GM12878 (cell line): ENCODE measurements at regions not wholly inside any gene's neighbourhood (a gene's known extent, or its start where the extent isn't known, plus 50 kb on each side); places are given as distances from the start of the nearest gene placed in this dataset.

Experiments used
- ATAC-seq: fragments of 200-7000 bp; cut with Tn5 transposase; 3 replicates; pipeline ENCODE4 v1.9.1; 2020; ENCODE audit warnings: mild to moderate bottlenecking, moderate library complexity
- BruUV-seq: library from RNA; stranded (reverse); fragments of 400-500 nt; replicated peaks from 2 replicates; lab custom pipeline; 2021; lab: Mats Ljungman, UMichigan
- CTCF ChIA-PET: fragments of 300-600 bp; sonication (Branson Sonifier 250); formaldehyde crosslinking; extraction: SDS; loops from one replicate; lab custom pipeline; 2021; ENCODE audit warnings: inconsistent platforms; lab: Yijun Ruan, JAX
- POLR2A ChIA-PET: fragments of 350-600 bp; formaldehyde crosslinking; extraction: SDS; loops from one replicate; lab custom pipeline; 2021; ENCODE audit warnings: inconsistent platforms; lab: Charles Lee
- RAD21 ChIA-PET: fragments of 300-600 bp; sonication (Branson Sonifier 250); formaldehyde crosslinking; loops from one replicate; lab custom pipeline; 2023; ENCODE audit warnings: antibody characterized with exemption; ENCODE audit not compliant: unreplicated experiment; lab: Charles Lee
- SMC1A ChIA-PET: fragments of 300-600 bp; sonication (Branson Sonifier 250); formaldehyde crosslinking; loops from one replicate; lab custom pipeline; 2023; ENCODE audit not compliant: unreplicated experiment, uncharacterized antibody; lab: Charles Lee
- DNase-seq: peaks from one replicate; pipeline ENCODE4 v3.0.0-alpha.2; 2011; ENCODE audit warnings: low read depth, low spot score
- FAIRE-seq: peaks from 3 replicates; lab custom pipeline; 2011; peaks lifted over from hg19 to GRCh38; lab: Jason Lieb, UNC
- H2AFZ ChIP-seq: 2 replicates; pipeline ENCODE4 v1.6.0; 2011; ENCODE audit warnings: low read depth, low read length, control low read depth; ENCODE audit not compliant: control insufficient read depth
- H3K27ac ChIP-seq: 2 replicates; pipeline ENCODE4 v1.5.1; 2011; ENCODE audit warnings: control low read depth; ENCODE audit not compliant: control insufficient read depth, insufficient read depth
- H3K27me3 ChIP-seq, 2 experiments: replicated peaks in 1 of 2; 2 replicates each; pipeline versions ENCODE4 v1.6.0 to v1.6.1; 2011; ENCODE audit warnings: low read length in 1 of 2; ENCODE audit not compliant: control insufficient read depth in 2 of 2, insufficient read depth in 2 of 2
- H3K36me3 ChIP-seq, 2 experiments: 2 replicates each; pipeline ENCODE4 v1.5.1; 2011; ENCODE audit warnings: low read length in 1 of 2; ENCODE audit not compliant: control insufficient read depth in 2 of 2, insufficient read depth in 2 of 2
- H3K4me1 ChIP-seq: 2 replicates; pipeline ENCODE4 v1.6.1; 2011; ENCODE audit warnings: mild to moderate bottlenecking, low read length, moderate library complexity, mixed read lengths; ENCODE audit not compliant: control insufficient read depth, insufficient read depth
- H3K4me2 ChIP-seq: 2 replicates; pipeline ENCODE4 v1.6.0; 2011; ENCODE audit warnings: control low read depth; ENCODE audit not compliant: control insufficient read depth, insufficient read depth
- H3K4me3 ChIP-seq: fragments of 200-600 bp; sonication (generic); 2 replicates; pipeline ENCODE4 v1.5.1; 2016
- H3K79me2 ChIP-seq: 2 replicates; pipeline ENCODE4 v1.6.0; 2011; ENCODE audit warnings: low read length; ENCODE audit not compliant: control insufficient read depth, insufficient read depth
- H3K9ac ChIP-seq: 2 replicates; pipeline ENCODE4 v1.8.0; 2011; ENCODE audit warnings: low read length, control low read depth, mixed read lengths; ENCODE audit not compliant: control insufficient read depth, insufficient read depth
- H3K9me3 ChIP-seq: replicated peaks from 3 replicates; pipeline ENCODE4 v1.5.1; 2011; ENCODE audit warnings: mild to moderate bottlenecking, low read length; ENCODE audit not compliant: control insufficient read depth, insufficient read depth
- H4K20me1 ChIP-seq: 2 replicates; pipeline ENCODE4 v1.6.0; 2011; ENCODE audit not compliant: control insufficient read depth, insufficient read depth
- BMI1 ChIP-seq: fragments of 450-650 bp; IDR thresholded peaks from 2 replicates; pipeline ENCODE4 v1.6.1; 2016; ENCODE audit warnings: mild to moderate bottlenecking, moderate library complexity, borderline replicate concordance
- CHD4 ChIP-seq: fragments of 200-600 bp; sonication (generic); IDR thresholded peaks from 2 replicates; pipeline ENCODE4 v1.6.1; 2016; ENCODE audit warnings: mild to moderate bottlenecking
- GATAD2B ChIP-seq: fragments of 450-650 bp; conservative IDR thresholded peaks from 2 replicates; pipeline ENCODE4 v1.6.1; 2017; ENCODE audit warnings: low read depth, mild to moderate bottlenecking, moderate library complexity
- HDAC6 ChIP-seq: fragments of 200-600 bp; sonication (generic); IDR thresholded peaks from one replicate; pipeline ENCODE4 v1.8.0; 2017; ENCODE audit warnings: antibody characterized with exemption; ENCODE audit not compliant: unreplicated experiment
- IKZF1 ChIP-seq: fragments of 450-650 bp; conservative IDR thresholded peaks from 2 replicates; pipeline ENCODE4 v1.6.1; 2017; ENCODE audit warnings: antibody characterized with exemption, mild to moderate bottlenecking
- MEF2A ChIP-seq: IDR thresholded peaks from 2 replicates; pipeline ENCODE4 v1.6.1; 2011; ENCODE audit warnings: low read depth, mild to moderate bottlenecking, low read length, moderate library complexity; ENCODE audit not compliant: insufficient read depth
- NR2F1 ChIP-seq: fragments of 450-650 bp; conservative IDR thresholded peaks from 2 replicates; pipeline ENCODE4 v1.6.1; 2017; ENCODE audit warnings: mild to moderate bottlenecking
- NRF1 ChIP-seq: conservative IDR thresholded peaks from 2 replicates; pipeline ENCODE4 v1.6.1; 2011; ENCODE audit warnings: mild to moderate bottlenecking, low read depth, low read length, improper control_type of control experiment
- RAD51 ChIP-seq: fragments of 450-650 bp; IDR thresholded peaks from 2 replicates; pipeline ENCODE4 v1.6.1; 2016; ENCODE audit warnings: moderate library complexity, mild to moderate bottlenecking, inconsistent platforms
- RCOR1 ChIP-seq: conservative IDR thresholded peaks from 2 replicates; pipeline ENCODE4 v1.6.1; 2012; ENCODE audit warnings: low read depth, low read length, improper control_type of control experiment
- WGBS: methylation state at CpG from one replicate; pipeline ENCODE4 v1.1.6; 2016; ENCODE audit warnings: low lambda C conversion rate; ENCODE audit not compliant: insufficient replicate concordance, insufficient coverage; ENCODE audit errors: missing lambda C conversion rate; 5-methylcytosine and 5-hydroxymethylcytosine counted together
- in situ Hi-C: fragments of 300-500 bp; cut with MboI; formaldehyde crosslinking; loops from 9 replicates; pipeline ENCODE4 v1.14.3; 2018; ENCODE audit warnings: mixed read lengths
- intact Hi-C: fragments of 100-400 bp; cut with micrococcal nuclease; formaldehyde crosslinking; loops from one replicate; pipeline ENCODE4 v1.14.2; 2022; ENCODE audit not compliant: unreplicated experiment
- TF ChIP-seq, protein P1 (sequence below): IDR thresholded peaks from 2 replicates; pipeline ENCODE4 v1.6.1; 2011; ENCODE audit warnings: low read depth, mild to moderate bottlenecking, low read length, moderate library complexity, borderline replicate concordance; ENCODE audit errors: extremely low read depth

DNA sequence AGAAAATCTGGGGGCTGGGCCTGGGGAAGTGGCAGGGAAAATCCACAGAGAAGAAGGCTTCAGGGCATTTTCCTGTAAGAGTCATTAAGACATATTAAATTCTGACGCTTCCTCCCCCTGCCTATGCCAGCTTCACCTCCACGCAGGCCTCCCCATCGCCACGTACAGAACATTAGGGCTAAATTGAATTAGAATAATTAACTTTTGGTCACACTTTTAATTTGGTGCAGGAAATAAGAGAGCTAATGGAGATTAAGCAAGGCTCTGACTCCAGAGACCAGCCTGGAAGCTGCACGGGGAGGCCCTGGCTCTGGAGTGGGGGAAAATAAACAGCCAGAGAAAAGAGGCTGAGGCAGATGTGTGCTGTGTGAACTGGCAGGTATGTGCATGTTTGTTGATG, 148.0 kb downstream of the CCT6B start:
- no TSS peak for BruUV-seq
- in situ Hi-C loops, result no loop called here
- CTCF ChIA-PET, result no interaction called here
- Histone ChIP-seq H2AFZ (no peak overlapping the region), H4K20me1 (no peaks in the 10 kb centered on the region), H3K79me2 (no peaks in the 10 kb centered on the region), H3K36me3 (no peaks in the 10 kb centered on the region), H3K27ac (no peak overlapping the region), H3K27me3 (no peaks in the 10 kb centered on the region; a peak in 2 of 4 replicates), H3K9ac (no peak overlapping the region), H3K9me3 (no peaks in the 10 kb centered on the region), H3K4me1 (no peaks in the 10 kb centered on the region), H3K4me2 (no peak overlapping the region), H3K4me3 (no peak overlapping the region)
- ATAC-seq (no peak), DNase-seq (no peak), FAIRE-seq (no peak)
- 6% methylated on average over 5 of the region's 5 CpGs for WGBS
- RAD21 ChIA-PET, result no interaction called here
- POLR2A ChIA-PET, result no interaction called here
- no peak for TF ChIP-seq NRF1
- TF ChIP-seq, protein P1, sequence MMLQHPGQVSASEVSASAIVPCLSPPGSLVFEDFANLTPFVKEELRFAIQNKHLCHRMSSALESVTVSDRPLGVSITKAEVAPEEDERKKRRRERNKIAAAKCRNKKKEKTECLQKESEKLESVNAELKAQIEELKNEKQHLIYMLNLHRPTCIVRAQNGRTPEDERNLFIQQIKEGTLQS, result no peak
- no peak for TF ChIP-seq HDAC6
- TF ChIP-seq BMI1, result no peak
- TF ChIP-seq RAD51, result no peak
- TF ChIP-seq GATAD2B, result no peak
- TF ChIP-seq MEF2A, result no peak
- no peak for TF ChIP-seq CHD4
- no peak for TF ChIP-seq IKZF1
- no peak for TF ChIP-seq RCOR1
- no peak for TF ChIP-seq NR2F1
- intact Hi-C loops, result no loop called here
- SMC1A ChIA-PET, result no interaction called here
